Neutrophil (primary cell): ENCODE measurements at regions not wholly inside any gene's neighbourhood (a gene's known extent, or its start where the extent isn't known, plus 50 kb on each side); places are given as distances from the start of the nearest gene placed in this dataset.

Experiments used
- H3K27ac ChIP-seq: fragments of 200-600 bp; sonication (generic); 2 replicates; pipeline ENCODE4 v1.5.1; 2016; ENCODE audit warnings: mild to moderate bottlenecking, moderate library complexity
- H3K27me3 ChIP-seq: fragments of 200-600 bp; sonication (generic); 2 replicates; pipeline ENCODE4 v1.6.0; 2016; ENCODE audit warnings: mild to moderate bottlenecking
- H3K36me3 ChIP-seq: fragments of 200-600 bp; sonication (generic); 2 replicates; pipeline ENCODE4 v1.5.1; 2017
- H3K4me1 ChIP-seq, 2 experiments: fragments of 200-600 bp in 1 of 2; sonication (generic) in 1 of 2; 1 replicate in 1 of 2; 2 replicates in 1 of 2; pipeline versions ENCODE4 v1.5.1 to v1.6.1; 2013 to 2016; ENCODE audit warnings: low read depth in 1 of 2, low read length in 1 of 2, mild to moderate bottlenecking in 1 of 2, moderate library complexity in 1 of 2; ENCODE audit not compliant: control insufficient read depth in 1 of 2, insufficient read depth in 1 of 2
- H3K4me3 ChIP-seq, 2 experiments: fragments of 200-600 bp in 1 of 2; sonication (generic) in 1 of 2; 1 replicate in 1 of 2; 2 replicates in 1 of 2; pipeline ENCODE4 v1.5.1; 2013 to 2016; ENCODE audit warnings: low read depth in 1 of 2, low read length in 1 of 2, mild to moderate bottlenecking in 1 of 2, moderate library complexity in 1 of 2
- H3K9me3 ChIP-seq: fragments of 200-600 bp; sonication (generic); 2 replicates; pipeline ENCODE4 v1.5.1; 2016
- CTCF ChIP-seq: fragments of 200-600 bp; sonication (generic); IDR thresholded peaks from 2 replicates; pipeline ENCODE4 v1.5.1; 2016; ENCODE audit warnings: antibody characterized with exemption

- no peak for TF ChIP-seq CTCF
Measured at GRCh38 chr6:106918115-106918514, 56.4 kb downstream of the CD24 start.

GRCh38 chr6:106916891-106917290 is 57.6 kb downstream of the CD24 start:
- no peaks in the 10 kb centered on the region for H3K36me3 ChIP-seq
- no peak overlapping the region for H3K4me3 ChIP-seq
- no peaks in the 10 kb centered on the region for H3K9me3 ChIP-seq
- no peaks in the 10 kb centered on the region for H3K4me1 ChIP-seq
- no peak overlapping the region for H3K27ac ChIP-seq
- no peak for TF ChIP-seq CTCF
- H3K27me3 ChIP-seq, result peaks cover 19% of the 10 kb centered on the region

More at GRCh38 chr6:106918115-106918514, 56.4 kb downstream of the CD24 start:
- Histone ChIP-seq H3K27me3 (peaks cover 24% of the 10 kb centered on the region), H3K4me3 (no peak overlapping the region), H3K36me3 (no peaks in the 10 kb centered on the region), H3K9me3 (no peaks in the 10 kb centered on the region), H3K4me1 (no peaks in the 10 kb centered on the region), H3K27ac (no peak overlapping the region)

GRCh38 chr6:106913676-106914280 is 60.8 kb downstream of the CD24 start:
- no peak overlapping the region for H3K27ac ChIP-seq
- no peaks in the 10 kb centered on the region for H3K36me3 ChIP-seq
- H3K27me3 ChIP-seq, result peaks cover 8% of the 10 kb centered on the region
- peaks cover 6 to 9% of the 10 kb centered on the region in 2 experiments for H3K4me1 ChIP-seq
- no peak for TF ChIP-seq CTCF
- H3K4me3 ChIP-seq, result no peak overlapping the region
- H3K9me3 ChIP-seq, result no peaks in the 10 kb centered on the region

GRCh38 chr6:106913111-106913510 is 61.4 kb downstream of the CD24 start:
- no peak overlapping the region for H3K4me3 ChIP-seq
- no peaks in the 10 kb centered on the region for H3K9me3 ChIP-seq
- no peaks in the 10 kb centered on the region for H3K36me3 ChIP-seq
- no peak overlapping the region for H3K27ac ChIP-seq
- no peak for TF ChIP-seq CTCF
- H3K4me1 ChIP-seq, result peaks cover 6 to 9% of the 10 kb centered on the region in 2 experiments
- peaks cover 1% of the 10 kb centered on the region for H3K27me3 ChIP-seq

- H3K36me3 ChIP-seq, result no peaks in the 10 kb centered on the region
- peaks cover 9 to 11% of the 10 kb centered on the region in 2 experiments for H3K4me1 ChIP-seq
- no peaks in the 10 kb centered on the region for H3K27me3 ChIP-seq
- no peak for TF ChIP-seq CTCF
- no peak overlapping the region for H3K4me3 ChIP-seq
- no peak overlapping the region for H3K27ac ChIP-seq
- H3K9me3 ChIP-seq, result no peaks in the 10 kb centered on the region
Measured at GRCh38 chr6:106912091-106912490, 62.4 kb downstream of the CD24 start.
